Rectal smooth muscle tissue (tissue), 1 donor: ENCODE measurements at regions not wholly inside any gene's neighbourhood (a gene's known extent, or its start where the extent isn't known, plus 50 kb on each side); places are given as distances from the start of the nearest gene placed in this dataset.

Source experiments
- H3K27ac ChIP-seq: one replicate; pipeline ENCODE4 v1.7.0; 2013; ENCODE audit warnings: low read depth, low read length, inconsistent platforms
- H3K27me3 ChIP-seq: one replicate; pipeline ENCODE4 v1.7.0; 2013; ENCODE audit warnings: low read length; ENCODE audit not compliant: control insufficient read depth, insufficient read depth
- H3K36me3 ChIP-seq: one replicate; pipeline ENCODE4 v1.7.0; 2013; ENCODE audit warnings: low read length; ENCODE audit not compliant: control insufficient read depth, insufficient read depth
- H3K4me1 ChIP-seq: one replicate; pipeline ENCODE4 v1.7.0; 2013; ENCODE audit warnings: low read length; ENCODE audit not compliant: control insufficient read depth, insufficient read depth
- H3K4me3 ChIP-seq: one replicate; pipeline ENCODE4 v1.7.0; 2013; ENCODE audit warnings: low read length
- H3K9ac ChIP-seq: one replicate; pipeline ENCODE4 v1.7.0; 2013; ENCODE audit warnings: low read length

DNA sequence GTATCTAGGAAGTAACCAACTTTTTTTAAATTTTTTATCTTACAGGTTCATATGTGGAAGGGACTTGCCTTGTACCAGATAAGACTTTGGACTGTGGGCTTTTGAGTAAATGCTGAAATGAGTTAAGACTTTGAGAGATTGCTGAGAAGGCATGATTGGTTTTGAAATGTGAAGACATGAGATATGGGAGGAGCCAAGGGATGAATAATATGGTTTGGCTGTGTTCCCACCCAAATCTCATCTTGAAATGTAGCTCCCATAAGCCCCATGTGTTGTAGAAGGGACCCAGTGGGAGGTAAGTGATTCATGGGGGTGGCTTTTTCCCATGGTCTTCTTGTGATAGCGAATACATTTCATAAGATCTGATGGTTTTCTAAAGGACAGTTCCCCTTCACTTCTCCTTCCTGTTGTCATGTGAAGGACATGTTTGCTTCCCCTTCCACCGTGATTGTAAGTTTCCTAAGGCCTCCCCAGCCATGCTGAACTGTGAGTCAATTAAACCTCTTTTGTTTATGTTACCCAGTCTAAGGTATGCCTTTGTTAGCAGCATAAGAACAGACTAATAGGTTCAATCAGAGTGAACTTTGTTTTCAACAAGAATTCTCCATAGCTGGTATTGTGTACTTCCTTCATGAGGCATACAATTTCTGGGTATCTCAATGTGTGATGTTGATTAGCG lies 535.6 kb upstream of the MEF2C start:
- Histone ChIP-seq H3K4me1 (no peaks in the 10 kb centered on the region), H3K27me3 (no peaks in the 10 kb centered on the region), H3K36me3 (no peaks in the 10 kb centered on the region), H3K4me3 (no peak overlapping the region), H3K27ac (no peak overlapping the region), H3K9ac (no peak overlapping the region)

DNA sequence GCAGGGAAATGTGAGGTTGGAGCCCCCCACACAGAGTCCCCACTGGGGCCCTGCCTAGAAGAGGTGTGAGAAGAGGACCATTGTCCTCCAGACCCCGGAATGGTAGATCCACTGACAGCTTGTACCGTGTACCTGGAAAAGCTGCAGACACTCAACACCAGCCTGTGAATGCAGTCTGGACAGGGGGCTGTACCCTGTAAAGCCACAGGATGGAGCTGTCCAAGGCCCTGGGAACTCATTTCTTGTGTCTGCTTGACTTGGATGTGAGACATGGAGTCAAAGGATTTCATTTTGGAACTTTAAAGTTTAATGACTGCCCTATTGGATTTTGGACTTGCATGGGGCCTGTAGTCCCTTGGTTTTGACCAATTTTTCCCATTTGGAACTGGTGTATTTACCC lies 535.0 kb upstream of the MEF2C start:
- Histone ChIP-seq H3K27me3 (no peaks in the 10 kb centered on the region), H3K27ac (no peak overlapping the region), H3K4me1 (no peaks in the 10 kb centered on the region), H3K4me3 (no peak overlapping the region), H3K9ac (no peak overlapping the region), H3K36me3 (no peaks in the 10 kb centered on the region)

DNA sequence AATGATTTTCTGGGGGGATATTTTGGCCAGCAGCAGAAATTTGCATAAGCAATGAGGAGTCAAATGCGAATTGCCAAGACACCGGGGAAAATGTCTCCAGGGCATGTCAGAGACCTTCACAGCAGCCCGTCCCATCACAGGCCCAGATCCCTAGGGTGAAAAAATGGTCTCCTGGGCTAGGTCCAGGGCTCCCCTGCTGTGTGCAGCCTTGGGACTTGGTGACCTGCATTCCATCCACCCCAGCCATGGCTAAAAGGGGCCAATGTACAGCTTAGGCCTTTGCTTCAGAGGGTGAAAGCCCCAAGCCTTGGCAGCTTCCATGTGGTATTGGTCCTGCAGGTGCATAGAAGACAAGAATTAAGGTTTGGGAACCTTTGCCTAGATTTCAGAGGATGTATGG lies 534.5 kb upstream of the MEF2C start:
- H3K36me3 ChIP-seq = no peaks in the 10 kb centered on the region
- no peaks in the 10 kb centered on the region for H3K4me1 ChIP-seq
- no peak overlapping the region for H3K27ac ChIP-seq
- no peaks in the 10 kb centered on the region for H3K27me3 ChIP-seq
- H3K9ac ChIP-seq = no peak overlapping the region
- no peak overlapping the region for H3K4me3 ChIP-seq

DNA sequence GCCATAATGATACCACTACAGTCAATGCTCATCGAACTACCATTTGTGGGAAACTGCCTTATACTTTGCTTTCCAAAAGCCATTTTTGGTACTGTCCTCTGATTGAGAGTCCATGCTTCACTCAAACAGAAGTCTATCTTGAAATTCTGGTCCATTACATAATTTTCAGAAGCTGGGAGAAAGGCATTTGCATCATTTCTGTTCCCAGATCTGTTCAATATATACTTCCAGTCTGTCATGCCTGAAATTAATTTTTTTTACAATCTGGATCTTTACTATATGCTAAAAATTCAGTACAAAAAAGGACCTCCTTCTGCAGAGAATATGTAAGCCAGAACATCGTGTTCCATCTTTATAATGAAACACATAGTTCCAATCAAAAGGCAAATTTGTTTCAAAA lies 528.9 kb upstream of the MEF2C start:
- no peak overlapping the region for H3K4me3 ChIP-seq
- H3K27me3 ChIP-seq = no peaks in the 10 kb centered on the region
- no peaks in the 10 kb centered on the region for H3K36me3 ChIP-seq
- no peak overlapping the region for H3K9ac ChIP-seq
- H3K4me1 ChIP-seq = no peaks in the 10 kb centered on the region
- no peak overlapping the region for H3K27ac ChIP-seq

DNA sequence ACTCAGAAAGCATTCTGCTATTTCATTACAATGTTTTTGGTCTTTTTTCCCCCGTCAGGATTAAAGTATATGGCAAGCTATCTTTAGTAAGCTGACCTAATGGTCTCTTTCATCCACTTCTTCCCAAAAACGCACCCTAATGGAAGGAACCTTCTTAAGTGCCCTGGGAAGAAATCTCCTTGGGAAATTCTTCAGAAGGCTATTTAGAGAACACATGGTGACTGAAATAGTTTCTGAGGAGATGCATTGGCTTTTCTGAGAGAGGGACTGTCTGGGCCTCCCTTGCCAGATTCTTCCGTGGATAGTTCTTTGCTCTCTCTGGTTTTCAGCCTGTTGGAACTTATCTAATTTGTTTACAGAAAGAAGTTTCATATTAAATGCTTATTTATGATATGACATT lies 524.1 kb upstream of the MEF2C start:
- Histone ChIP-seq H3K27ac (no peak overlapping the region), H3K4me1 (no peaks in the 10 kb centered on the region), H3K9ac (no peak overlapping the region), H3K27me3 (no peaks in the 10 kb centered on the region), H3K36me3 (no peaks in the 10 kb centered on the region), H3K4me3 (no peak overlapping the region)

DNA sequence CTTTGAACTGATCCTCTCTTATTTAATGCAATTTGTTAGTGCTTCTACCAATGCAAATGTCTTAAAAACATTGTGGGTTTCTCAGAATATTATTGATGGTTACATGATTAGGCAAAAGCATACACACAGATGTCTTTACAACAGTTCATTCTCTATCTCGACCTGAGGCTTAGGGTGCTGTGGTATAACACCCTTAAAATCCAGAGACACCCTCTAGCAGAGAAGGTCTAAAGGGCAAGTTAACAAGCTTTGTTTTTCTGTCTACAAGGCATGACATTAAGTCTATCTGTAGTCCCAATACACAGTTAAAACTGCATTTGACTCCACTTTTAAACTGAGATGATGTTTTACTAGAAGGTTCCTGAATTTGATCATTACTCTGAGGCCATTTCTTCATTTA lies 518.7 kb upstream of the MEF2C start:
- Histone ChIP-seq H3K27me3 (no peaks in the 10 kb centered on the region), H3K36me3 (no peaks in the 10 kb centered on the region), H3K9ac (no peak overlapping the region), H3K4me3 (no peak overlapping the region), H3K4me1 (no peaks in the 10 kb centered on the region), H3K27ac (no peak overlapping the region)

DNA sequence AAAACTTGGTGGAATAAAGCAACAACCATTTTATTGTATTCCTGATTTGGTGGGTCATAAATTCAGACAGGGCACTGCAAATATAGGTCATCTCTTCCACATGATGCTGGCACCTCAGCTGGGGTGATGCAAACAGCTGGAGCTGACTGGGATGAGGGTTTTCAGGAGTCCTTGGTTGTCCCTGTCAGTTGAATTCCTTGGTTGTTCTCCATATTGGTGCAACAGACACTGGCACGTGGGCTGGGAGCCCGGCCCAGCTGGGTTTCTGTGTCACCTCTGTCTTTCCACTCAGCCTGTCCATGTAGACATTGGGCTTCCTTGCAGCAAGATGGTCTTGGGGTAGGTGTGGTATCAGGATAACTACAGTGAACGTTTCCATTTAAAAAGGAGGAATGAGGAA lies 518.0 kb upstream of the MEF2C start:
- H3K36me3 ChIP-seq = no peaks in the 10 kb centered on the region
- H3K27ac ChIP-seq = no peak overlapping the region
- H3K4me1 ChIP-seq = no peaks in the 10 kb centered on the region
- no peak overlapping the region for H3K9ac ChIP-seq
- H3K4me3 ChIP-seq = no peak overlapping the region
- H3K27me3 ChIP-seq = no peaks in the 10 kb centered on the region

DNA sequence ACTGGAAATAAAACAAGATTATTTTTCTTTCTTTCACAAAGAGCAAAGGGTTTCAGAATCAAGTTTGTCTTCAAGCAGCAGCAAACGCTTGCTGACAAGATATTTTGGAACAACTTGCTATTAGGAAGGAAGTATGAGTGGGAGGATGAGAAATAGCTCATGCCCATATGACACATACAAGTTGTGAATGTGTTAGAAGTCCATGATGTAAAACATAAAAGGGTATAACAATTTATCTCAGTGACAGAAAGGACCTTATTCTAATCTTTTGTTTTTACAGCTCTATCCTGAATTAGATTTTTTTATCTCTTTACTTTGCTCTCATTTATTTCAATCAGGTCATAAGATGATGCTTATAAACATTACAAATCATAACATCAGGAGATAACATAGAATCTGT lies 516.6 kb upstream of the MEF2C start:
- no peaks in the 10 kb centered on the region for H3K36me3 ChIP-seq
- H3K4me3 ChIP-seq = no peak overlapping the region
- no peaks in the 10 kb centered on the region for H3K27me3 ChIP-seq
- H3K4me1 ChIP-seq = no peaks in the 10 kb centered on the region
- no peak overlapping the region for H3K9ac ChIP-seq
- no peak overlapping the region for H3K27ac ChIP-seq

DNA sequence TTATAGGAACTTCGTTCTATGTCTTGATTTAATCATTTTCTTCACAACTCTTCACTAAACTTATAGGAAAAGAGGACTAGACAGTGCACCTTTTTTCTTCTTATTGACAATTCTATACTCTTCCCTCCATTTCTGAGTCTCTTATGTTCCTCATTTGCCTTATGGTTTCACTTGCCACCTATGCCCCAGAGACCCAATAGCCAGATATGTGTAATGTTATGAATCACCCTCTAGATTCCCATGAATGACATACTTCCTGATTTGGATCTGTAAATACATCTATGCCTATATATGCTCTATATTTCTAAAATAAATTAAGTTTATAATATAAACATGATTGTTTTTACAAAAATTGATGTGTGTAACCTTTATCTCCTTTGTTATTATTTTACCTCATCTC lies 514.1 kb upstream of the MEF2C start:
- Histone ChIP-seq H3K27ac (no peak overlapping the region), H3K9ac (no peak overlapping the region), H3K4me3 (no peak overlapping the region), H3K36me3 (no peaks in the 10 kb centered on the region), H3K4me1 (no peaks in the 10 kb centered on the region), H3K27me3 (no peaks in the 10 kb centered on the region)

DNA sequence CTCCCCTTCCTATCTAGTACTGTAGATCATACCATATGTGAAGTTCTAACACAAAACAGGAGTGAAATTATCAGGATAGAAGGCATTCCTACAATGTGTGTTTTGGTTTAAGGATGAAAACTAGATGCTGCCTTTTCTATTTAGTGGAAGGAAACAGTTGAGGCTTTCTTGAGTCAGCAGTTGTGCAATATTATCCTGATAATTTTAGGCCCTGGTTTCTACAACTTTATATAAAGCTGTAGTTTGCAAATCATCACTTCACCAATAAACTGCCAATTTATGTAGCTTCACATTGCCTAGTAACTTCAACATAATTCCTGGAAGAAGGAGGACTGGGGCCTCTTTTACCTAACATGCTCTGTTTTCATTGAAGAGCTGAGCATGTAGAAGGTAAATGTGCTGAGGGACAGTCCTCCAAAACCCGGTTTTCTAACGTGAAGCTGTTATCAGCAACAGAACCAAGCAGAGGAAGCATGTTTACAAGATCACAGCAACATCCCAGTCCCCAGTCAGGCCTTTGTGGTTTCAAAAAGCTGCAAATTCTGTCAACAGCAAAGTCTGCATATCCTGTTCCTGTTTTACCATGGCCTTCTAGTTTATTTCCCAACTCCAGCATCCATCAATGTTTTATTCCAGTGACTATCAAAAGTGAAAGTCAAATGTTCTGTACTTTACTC lies 513.4 kb upstream of the MEF2C start:
- Histone ChIP-seq H3K36me3 (no peaks in the 10 kb centered on the region), H3K4me3 (no peak overlapping the region), H3K27ac (no peak overlapping the region), H3K9ac (no peak overlapping the region), H3K27me3 (no peaks in the 10 kb centered on the region), H3K4me1 (no peaks in the 10 kb centered on the region)

DNA sequence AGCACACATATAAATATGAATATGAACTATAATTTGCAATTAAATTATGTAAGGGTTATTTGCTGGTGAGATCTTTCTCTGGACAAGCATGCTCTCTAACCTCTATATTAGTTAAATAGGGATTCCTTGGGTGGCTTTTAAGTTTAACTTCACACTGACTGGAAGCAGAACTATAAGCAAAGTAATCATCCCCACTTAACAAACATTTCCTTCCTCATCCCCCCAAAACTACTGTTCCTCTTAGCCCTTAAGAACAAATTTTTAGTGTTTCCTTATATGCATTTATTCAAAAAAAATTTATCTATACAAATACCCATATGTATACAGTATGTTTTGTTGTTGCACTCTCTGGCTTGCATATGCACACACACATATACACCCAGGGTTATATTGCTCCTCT lies 512.1 kb upstream of the MEF2C start:
- Histone ChIP-seq H3K27ac (no peak overlapping the region), H3K4me1 (no peaks in the 10 kb centered on the region), H3K4me3 (no peak overlapping the region)

DNA sequence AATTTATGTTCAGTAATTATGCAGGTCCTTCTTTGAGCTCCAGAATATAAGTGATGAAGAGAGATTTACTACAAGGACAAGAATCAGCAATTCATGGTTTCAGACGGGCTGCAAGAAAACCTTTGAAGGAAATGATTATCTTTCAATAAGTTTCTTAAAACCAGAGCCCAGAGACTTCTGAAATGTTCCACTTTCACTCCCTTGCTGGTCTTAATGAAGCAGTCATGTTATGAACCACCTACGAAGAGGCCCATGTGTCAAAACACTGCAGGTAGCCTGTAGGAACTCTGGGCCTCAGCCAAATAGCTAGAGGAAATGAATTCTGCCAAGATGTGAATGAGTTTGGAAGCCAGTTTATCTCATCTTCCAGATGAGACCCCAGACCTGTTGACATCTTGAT lies 505.9 kb upstream of the MEF2C start:
- no peaks in the 10 kb centered on the region for H3K4me1 ChIP-seq
- H3K36me3 ChIP-seq = no peaks in the 10 kb centered on the region
- H3K27ac ChIP-seq = no peak overlapping the region
- no peak overlapping the region for H3K4me3 ChIP-seq
- H3K9ac ChIP-seq = no peak overlapping the region
- no peaks in the 10 kb centered on the region for H3K27me3 ChIP-seq

More for the DNA sequence above, 512.1 kb upstream of the MEF2C start:
- no peaks in the 10 kb centered on the region for H3K27me3 ChIP-seq
- no peaks in the 10 kb centered on the region for H3K36me3 ChIP-seq
- H3K9ac ChIP-seq = no peak overlapping the region

DNA sequence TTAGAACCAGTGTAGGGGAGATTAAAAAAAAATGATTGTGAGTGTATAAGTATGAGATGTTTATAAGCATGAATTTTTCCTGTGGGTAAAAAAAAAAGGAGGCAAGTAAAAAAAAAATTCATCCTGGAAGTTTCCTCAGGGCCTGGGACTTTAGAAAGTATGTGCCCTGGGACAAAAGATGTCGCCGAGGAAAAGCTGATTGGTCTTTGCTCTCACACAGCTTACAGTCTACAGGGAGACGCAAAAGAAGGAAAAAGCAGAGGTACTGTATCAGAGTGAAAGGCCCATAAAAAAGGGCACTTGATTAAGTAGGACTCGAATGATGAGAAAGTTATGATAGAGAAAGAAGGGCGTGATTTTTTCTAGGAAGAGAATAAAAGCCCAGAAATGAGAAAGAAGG lies 501.4 kb upstream of the MEF2C start:
- no peaks in the 10 kb centered on the region for H3K36me3 ChIP-seq
- H3K9ac ChIP-seq = no peak overlapping the region
- H3K27me3 ChIP-seq = no peaks in the 10 kb centered on the region
- H3K4me3 ChIP-seq = no peak overlapping the region
- no peaks in the 10 kb centered on the region for H3K4me1 ChIP-seq
- no peak overlapping the region for H3K27ac ChIP-seq
